ENCODE measurements at regions not wholly inside any gene's neighbourhood (a gene's known extent, or its start where the extent isn't known, plus 50 kb on each side); places are given as distances from the start of the nearest gene placed in this dataset.

- Mint-ChIP-seq H3K27me3 (ENCODE audit: unreplicated experiment) (peaks cover 5% of the 10 kb centered on the region), H3K36me3 (ENCODE audit: unreplicated experiment) (no peaks in the 10 kb centered on the region), H3K4me3 (ENCODE audit: unreplicated experiment) (no peak overlapping the region), H3K9me3 (ENCODE audit: unreplicated experiment) (no peaks in the 10 kb centered on the region), H3K27ac (ENCODE audit: unreplicated experiment) (no peak overlapping the region), H3K4me1 (ENCODE audit: unreplicated experiment) (no peaks in the 10 kb centered on the region)
- TF ChIP-seq CTCF (IDR thresholded peaks at IDR 0.05): no peak
- DNase-seq (ENCODE audit: extremely low spot score, unreplicated experiment): no peak
Measured at GRCh38 chr21:15430023-15430422, 299.8 kb upstream of the USP25 start.

- Mint-ChIP-seq H3K4me1 (ENCODE audit: unreplicated experiment) (no peaks in the 10 kb centered on the region), H3K4me3 (ENCODE audit: unreplicated experiment) (no peak overlapping the region), H3K9me3 (ENCODE audit: unreplicated experiment) (no peaks in the 10 kb centered on the region), H3K27me3 (ENCODE audit: unreplicated experiment) (peaks cover 5% of the 10 kb centered on the region), H3K27ac (ENCODE audit: unreplicated experiment) (no peak overlapping the region), H3K36me3 (ENCODE audit: unreplicated experiment) (no peaks in the 10 kb centered on the region)
- no peak for DNase-seq (ENCODE audit: extremely low spot score, unreplicated experiment)
- TF ChIP-seq CTCF (IDR thresholded peaks at IDR 0.05): no peak
Measured at GRCh38 chr21:15430577-15430976, 299.2 kb upstream of the USP25 start.

GRCh38 chr21:15431053-15431452, 298.7 kb upstream of the USP25 start:
- no peak for DNase-seq (ENCODE audit: extremely low spot score, unreplicated experiment)
- TF ChIP-seq CTCF (IDR thresholded peaks at IDR 0.05): no peak
- no peaks in the 10 kb centered on the region for H3K36me3 Mint-ChIP-seq (ENCODE audit: unreplicated experiment)
- H3K4me3 Mint-ChIP-seq (ENCODE audit: unreplicated experiment): no peak overlapping the region
- H3K9me3 Mint-ChIP-seq (ENCODE audit: unreplicated experiment): no peaks in the 10 kb centered on the region
- H3K27ac Mint-ChIP-seq (ENCODE audit: unreplicated experiment): no peak overlapping the region
- H3K4me1 Mint-ChIP-seq (ENCODE audit: unreplicated experiment): no peaks in the 10 kb centered on the region
- H3K27me3 Mint-ChIP-seq (ENCODE audit: unreplicated experiment): peaks cover 4% of the 10 kb centered on the region

GRCh38 chr21:15433091-15433490, 296.7 kb upstream of the USP25 start:
- no peak for TF ChIP-seq CTCF (IDR thresholded peaks at IDR 0.05)
- no peak overlapping the region for H3K27ac Mint-ChIP-seq (ENCODE audit: unreplicated experiment)
- H3K4me3 Mint-ChIP-seq (ENCODE audit: unreplicated experiment): no peak overlapping the region
- DNase-seq (ENCODE audit: extremely low spot score, unreplicated experiment): no peak
- peaks cover 2% of the 10 kb centered on the region for H3K27me3 Mint-ChIP-seq (ENCODE audit: unreplicated experiment)
- H3K9me3 Mint-ChIP-seq (ENCODE audit: unreplicated experiment): no peaks in the 10 kb centered on the region
- H3K36me3 Mint-ChIP-seq (ENCODE audit: unreplicated experiment): no peaks in the 10 kb centered on the region
- H3K4me1 Mint-ChIP-seq (ENCODE audit: unreplicated experiment): no peaks in the 10 kb centered on the region

GRCh38 chr21:15434163-15434905, 295.4 kb upstream of the USP25 start:
- H3K36me3 Mint-ChIP-seq (ENCODE audit: unreplicated experiment): no peaks in the 10 kb centered on the region
- H3K27me3 Mint-ChIP-seq (ENCODE audit: unreplicated experiment): peaks cover 2% of the 10 kb centered on the region
- H3K4me3 Mint-ChIP-seq (ENCODE audit: unreplicated experiment): no peak overlapping the region
- H3K9me3 Mint-ChIP-seq (ENCODE audit: unreplicated experiment): no peaks in the 10 kb centered on the region
- H3K4me1 Mint-ChIP-seq (ENCODE audit: unreplicated experiment): no peaks in the 10 kb centered on the region
- no peak for DNase-seq (ENCODE audit: extremely low spot score, unreplicated experiment)
- H3K27ac Mint-ChIP-seq (ENCODE audit: unreplicated experiment): no peak overlapping the region
- no peak for TF ChIP-seq CTCF (IDR thresholded peaks at IDR 0.05)
